ENCODE measurements at regions not wholly inside any gene's neighbourhood (a gene's known extent, or its start where the extent isn't known, plus 50 kb on each side); places are given as distances from the start of the nearest gene placed in this dataset.

- FAIRE-seq (no peak), DNase-seq (ENCODE audit: low read depth in 1 of 2, low spot score in 2 of 2) (no peak)
- H2BK12ac ChIP-seq (ENCODE audit: low read depth, low read length), result no peak overlapping the region
- no peaks in the 10 kb centered on the region for H3K36me3 ChIP-seq (ENCODE audit: control insufficient read depth in 2 of 4, insufficient read depth in 4 of 4, low read length in 3 of 4)
- H3K4ac ChIP-seq (replicated peaks; ENCODE audit: insufficient read length, low read depth, low read length), result no peak overlapping the region
- no peak overlapping the region for H2BK15ac ChIP-seq (ENCODE audit: low read length)
- no peak overlapping the region for H4K8ac ChIP-seq (ENCODE audit: extremely low read depth, insufficient read depth, low read length)
- WGBS, 2 experiments (ENCODE audit: extremely low coverage in 1 of 2, insufficient coverage in 1 of 2, insufficient read length in 1 of 2, insufficient replicate concordance in 2 of 2, low coverage in 1 of 2, low lambda C conversion rate in 2 of 2, missing lambda C conversion rate in 1 of 2), result 47% methylated on average over 3 of the region's 3 CpGs; no CpG with 5 or more reads in 1 of the 2 experiments
- no peak overlapping the region for H3K4me2 ChIP-seq (ENCODE audit: insufficient read depth in 1 of 2, low read depth in 2 of 2, low read length in 2 of 2)
- no peaks in the 10 kb centered on the region for H4K20me1 ChIP-seq (replicated peaks in 1 of 2; ENCODE audit: control insufficient read depth in 1 of 2, insufficient read depth in 2 of 2, low read length in 2 of 2)
- no peaks in the 10 kb centered on the region for H3K23me2 ChIP-seq (ENCODE audit: low read depth, low read length)
- no peak overlapping the region for H3K9ac ChIP-seq (replicated peaks in 1 of 4; ENCODE audit: extremely low read depth in 1 of 4, low read depth in 3 of 4, low read length in 3 of 4)
- no peak overlapping the region for H2BK5ac ChIP-seq (ENCODE audit: low read depth, low read length)
- CTCF ChIA-PET (ENCODE audit: partially characterized antibody), result interaction anchor here (1.2 kb wide), 1 partner anchor 207 kb away, joined by 3 read pairs; no protein-coding TSS in a partner anchor
- H2BK120ac ChIP-seq (replicated peaks; ENCODE audit: low read depth, low read length), result no peak overlapping the region
- H2AFZ ChIP-seq (ENCODE audit: low read length), result no peak overlapping the region
- POLR2A ChIA-PET (ENCODE audit: partially characterized antibody), result no interaction called here
- no peak overlapping the region for H3K18ac ChIP-seq (ENCODE audit: extremely low read depth, low read length)
- H3K14ac ChIP-seq (ENCODE audit: insufficient read length), result no peak overlapping the region
- peaks cover 0 to 4% (median 0%) of the 10 kb centered on the region in 4 experiments; a peak in 1 of 7 replicates for H3K4me1 ChIP-seq (replicated peaks in 1 of 4; ENCODE audit: control insufficient read depth in 3 of 4, insufficient read depth in 4 of 4, low read length in 3 of 4)
- H4K5ac ChIP-seq (ENCODE audit: insufficient read length, low read depth, low read length), result no peak overlapping the region
- H4K91ac ChIP-seq (replicated peaks; ENCODE audit: insufficient read length, low read length), result no peak overlapping the region
- H3K27me3 ChIP-seq (replicated peaks in 1 of 4; ENCODE audit: control insufficient read depth in 3 of 4, extremely low read depth in 1 of 4, insufficient read depth in 3 of 4, low read length in 3 of 4), result no peaks in the 10 kb centered on the region
- no peak overlapping the region for H2AK5ac ChIP-seq (ENCODE audit: low read depth, low read length)
- no peak overlapping the region for H3K23ac ChIP-seq (ENCODE audit: insufficient read length)
- no peak overlapping the region for H2BK20ac ChIP-seq (ENCODE audit: low read length)
- H3K27ac ChIP-seq (ENCODE audit: low read depth, low read length), result no peak overlapping the region
- no peaks in the 10 kb centered on the region for H3K79me1 ChIP-seq (ENCODE audit: low read depth, low read length)
- H3K4me3 ChIP-seq (ENCODE audit: extremely low read depth in 1 of 4, insufficient read depth in 2 of 4, low read depth in 3 of 4, low read length in 4 of 4), result no peak overlapping the region
- no peaks in the 10 kb centered on the region for H3K9me3 ChIP-seq (ENCODE audit: insufficient read depth in 2 of 2, low read depth in 1 of 2, low read length in 1 of 2)
- H3K56ac ChIP-seq (replicated peaks; ENCODE audit: insufficient read length, low read depth, low read length), result no peak overlapping the region
- no peaks in the 10 kb centered on the region for H3K79me2 ChIP-seq (ENCODE audit: control insufficient read depth in 1 of 2, insufficient read depth in 2 of 2, low read length in 2 of 2)
- TF ChIP-seq YY1 (IDR thresholded peaks at IDR 0.05; ENCODE audit: low read depth, low read length), result no peak
- no peak for TF ChIP-seq FOSL1 (IDR thresholded peaks at IDR 0.05; ENCODE audit: insufficient read depth, low read depth, low read length)
- no peak for TF ChIP-seq E2F6 (IDR thresholded peaks at IDR 0.05)
- TF ChIP-seq EP300 (IDR thresholded peaks at IDR 0.05; ENCODE audit: borderline replicate concordance in 1 of 2, low read depth in 2 of 2, low read length in 2 of 2), result no peak
- no peak for TF ChIP-seq RNF2 (IDR thresholded peaks at IDR 0.05; ENCODE audit: borderline replicate concordance, low read depth, low read length, missing control alignments, poor library complexity, severe bottlenecking)
Observed at GRCh38 chr4:149057594-149057993, 615.4 kb upstream of the NR3C2 start.

Data from H1 (cell line).